ENCODE measurements at regions not wholly inside any gene's neighbourhood (a gene's known extent, or its start where the extent isn't known, plus 50 kb on each side); places are given as distances from the start of the nearest gene placed in this dataset.
"Not testable (repeated sequence)": the region's sequence is repeated elsewhere in the genome, so short reads cannot be mapped to it uniquely, and the experiment has no call there.

GRCh38 chr5:89164703-89165102 lies 281.7 kb upstream of the MEF2C start:
- not testable (repeated sequence) for TF ChIP-seq CTCF, POLR2A (IDR thresholded peaks at IDR 0.05)
